WTC11 (cell line): ENCODE measurements at regions not wholly inside any gene's neighbourhood (a gene's known extent, or its start where the extent isn't known, plus 50 kb on each side); places are given as distances from the start of the nearest gene placed in this dataset.

Source experiments
- ATAC-seq: fragments of 200-7000 bp; cut with Tn5 transposase; 2 replicates; pipeline ENCODE4 v1.10.0; 2021; ENCODE audit warnings: mild to moderate bottlenecking, moderate library complexity
- CTCF ChIA-PET: fragments of 300-600 bp; sonication (Branson Sonifier 250); formaldehyde crosslinking; loops from one replicate; lab custom pipeline; 2021; ENCODE audit warnings: antibody characterized with exemption; lab: Charles Lee
- POLR2A ChIA-PET: fragments of 350-600 bp; sonication (Branson Sonifier 250); formaldehyde crosslinking; loops from one replicate; lab custom pipeline; 2021; ENCODE audit warnings: antibody characterized with exemption; lab: Charles Lee
- DNase-seq: peaks from one replicate; pipeline ENCODE4 v3.0.0; 2021; ENCODE audit warnings: low spot score
- H3K27ac Mint-ChIP-seq: 2 replicates; pipeline ENCODE4 v1.8.0; 2021; ENCODE audit warnings: mixed read lengths
- H3K27me3 Mint-ChIP-seq: 2 replicates; pipeline ENCODE4 v1.8.0; 2021; ENCODE audit warnings: low read depth, mild to moderate bottlenecking, moderate library complexity, mixed read lengths
- H3K36me3 Mint-ChIP-seq: 2 replicates; pipeline ENCODE4 v1.8.0; 2021; ENCODE audit warnings: mixed read lengths
- H3K4me1 Mint-ChIP-seq: 2 replicates; pipeline ENCODE4 v1.8.0; 2022; ENCODE audit warnings: mixed read lengths
- H3K4me3 Mint-ChIP-seq: 2 replicates; pipeline ENCODE4 v1.8.0; 2021; ENCODE audit warnings: mild to moderate bottlenecking, moderate library complexity, mixed read lengths
- H3K9me3 Mint-ChIP-seq: 2 replicates; pipeline ENCODE4 v1.8.0; 2021; ENCODE audit warnings: mixed read lengths
- CBFB ChIP-seq: sonication (generic); formaldehyde crosslinking; IDR thresholded peaks from 2 replicates; pipeline ENCODE4 v1.8.1; 2022; ENCODE audit warnings: mild to moderate bottlenecking, low read depth, missing genetic modification reagents
- ESRRA ChIP-seq: sonication (generic); formaldehyde crosslinking; IDR thresholded peaks from 2 replicates; pipeline ENCODE4 v1.8.1; 2022; ENCODE audit warnings: mild to moderate bottlenecking, missing genetic modification reagents, borderline replicate concordance
- HMGA2 ChIP-seq: fragments of 250-450 bp; sonication (Bioruptor Pico); IDR thresholded peaks from 2 replicates; pipeline ENCODE4 v1.4.0; 2021; ENCODE audit warnings: mild to moderate bottlenecking, moderate library complexity
- MXD4 ChIP-seq: fragments of 250-450 bp; sonication (Bioruptor Pico); IDR thresholded peaks from 2 replicates; pipeline ENCODE4 v1.8.0; 2021; ENCODE audit warnings: mild to moderate bottlenecking, moderate library complexity, borderline replicate concordance
- NR2C2 ChIP-seq: sonication (generic); formaldehyde crosslinking; IDR thresholded peaks from 2 replicates; pipeline ENCODE4 v1.8.0; 2022; ENCODE audit warnings: mild to moderate bottlenecking, missing genetic modification reagents
- SOX15 ChIP-seq: fragments of 250-450 bp; sonication (Bioruptor Pico); IDR thresholded peaks from 2 replicates; pipeline ENCODE4 v1.9.0; 2021; ENCODE audit warnings: mild to moderate bottlenecking
- ZNF232 ChIP-seq: sonication (generic); formaldehyde crosslinking; IDR thresholded peaks from 2 replicates; pipeline ENCODE4 v1.8.0; 2022; ENCODE audit warnings: mild to moderate bottlenecking, missing genetic modification reagents
- TF ChIP-seq, protein P1 (sequence below): sonication (generic); formaldehyde crosslinking; conservative IDR thresholded peaks from 2 replicates; pipeline ENCODE4 v1.8.1; 2022; ENCODE audit warnings: mild to moderate bottlenecking, missing genetic modification reagents
- TF ChIP-seq, protein P2 (sequence below): sonication (generic); formaldehyde crosslinking; IDR thresholded peaks from 2 replicates; pipeline ENCODE4 v1.8.0; 2022; ENCODE audit warnings: mild to moderate bottlenecking, missing genetic modification reagents
- TF ChIP-seq, protein P3 (sequence below): sonication (generic); formaldehyde crosslinking; IDR thresholded peaks from 2 replicates; pipeline ENCODE4 v1.8.0; 2023; ENCODE audit warnings: mild to moderate bottlenecking, missing genetic modification reagents
- TF ChIP-seq, protein P4 (sequence below): sonication (generic); formaldehyde crosslinking; IDR thresholded peaks from 2 replicates; pipeline ENCODE4 v1.8.0; 2023; ENCODE audit warnings: missing genetic modification reagents, mild to moderate bottlenecking, borderline replicate concordance
- TF ChIP-seq, protein P5 (sequence below): fragments of 250-450 bp; sonication (Bioruptor Pico); IDR thresholded peaks from 2 replicates; pipeline ENCODE4 v1.9.0; 2021; ENCODE audit warnings: moderate library complexity, mild to moderate bottlenecking, inconsistent platforms, borderline replicate concordance
- TF ChIP-seq, protein P6 (sequence below): fragments of 250-450 bp; sonication (Bioruptor Pico); IDR thresholded peaks from 2 replicates; pipeline ENCODE4 v1.9.0; 2021; ENCODE audit warnings: mild to moderate bottlenecking

DNA sequence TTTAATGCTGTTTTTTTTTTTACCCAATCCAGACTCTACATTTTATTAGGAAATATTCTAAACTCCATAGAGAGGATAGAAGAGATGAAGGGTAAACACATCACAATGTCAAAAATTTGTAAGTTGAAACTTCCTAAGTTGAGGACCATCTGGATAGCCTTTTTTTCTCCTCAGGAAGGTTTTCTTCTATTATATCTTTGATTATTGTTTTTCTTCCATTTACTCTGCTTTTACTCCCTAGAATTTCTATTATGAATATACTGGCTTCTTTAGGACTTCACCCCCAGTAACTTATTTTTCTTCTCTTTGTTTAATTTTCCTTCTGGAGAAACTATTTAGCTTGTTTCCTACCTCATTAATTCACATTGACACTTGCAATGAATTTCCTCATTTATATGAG lies 71.2 kb upstream of the SLIT2 start:
- Mint-ChIP-seq H3K9me3 (peaks cover 34% of the 10 kb centered on the region), H3K36me3 (peaks cover 4% of the 10 kb centered on the region; the same call in 1 of the 2 replicates), H3K4me1 (no peaks in the 10 kb centered on the region), H3K27ac (no peak overlapping the region), H3K27me3 (no peaks in the 10 kb centered on the region; the same call in 1 of the 2 replicates), H3K4me3 (no peak overlapping the region)
- ATAC-seq (no peak), DNase-seq (no peak)
- CTCF ChIA-PET: no interaction called here
- TF ChIP-seq, protein P1, sequence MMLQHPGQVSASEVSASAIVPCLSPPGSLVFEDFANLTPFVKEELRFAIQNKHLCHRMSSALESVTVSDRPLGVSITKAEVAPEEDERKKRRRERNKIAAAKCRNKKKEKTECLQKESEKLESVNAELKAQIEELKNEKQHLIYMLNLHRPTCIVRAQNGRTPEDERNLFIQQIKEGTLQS: no peak
- TF ChIP-seq, protein P2, sequence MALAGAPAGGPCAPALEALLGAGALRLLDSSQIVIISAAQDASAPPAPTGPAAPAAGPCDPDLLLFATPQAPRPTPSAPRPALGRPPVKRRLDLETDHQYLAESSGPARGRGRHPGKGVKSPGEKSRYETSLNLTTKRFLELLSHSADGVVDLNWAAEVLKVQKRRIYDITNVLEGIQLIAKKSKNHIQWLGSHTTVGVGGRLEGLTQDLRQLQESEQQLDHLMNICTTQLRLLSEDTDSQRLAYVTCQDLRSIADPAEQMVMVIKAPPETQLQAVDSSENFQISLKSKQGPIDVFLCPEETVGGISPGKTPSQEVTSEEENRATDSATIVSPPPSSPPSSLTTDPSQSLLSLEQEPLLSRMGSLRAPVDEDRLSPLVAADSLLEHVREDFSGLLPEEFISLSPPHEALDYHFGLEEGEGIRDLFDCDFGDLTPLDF: no peak
- no peak for TF ChIP-seq ZNF232 (CRISPR knock-in tag)
- TF ChIP-seq ESRRA (CRISPR knock-in tag): no peak
- TF ChIP-seq, protein P3, sequence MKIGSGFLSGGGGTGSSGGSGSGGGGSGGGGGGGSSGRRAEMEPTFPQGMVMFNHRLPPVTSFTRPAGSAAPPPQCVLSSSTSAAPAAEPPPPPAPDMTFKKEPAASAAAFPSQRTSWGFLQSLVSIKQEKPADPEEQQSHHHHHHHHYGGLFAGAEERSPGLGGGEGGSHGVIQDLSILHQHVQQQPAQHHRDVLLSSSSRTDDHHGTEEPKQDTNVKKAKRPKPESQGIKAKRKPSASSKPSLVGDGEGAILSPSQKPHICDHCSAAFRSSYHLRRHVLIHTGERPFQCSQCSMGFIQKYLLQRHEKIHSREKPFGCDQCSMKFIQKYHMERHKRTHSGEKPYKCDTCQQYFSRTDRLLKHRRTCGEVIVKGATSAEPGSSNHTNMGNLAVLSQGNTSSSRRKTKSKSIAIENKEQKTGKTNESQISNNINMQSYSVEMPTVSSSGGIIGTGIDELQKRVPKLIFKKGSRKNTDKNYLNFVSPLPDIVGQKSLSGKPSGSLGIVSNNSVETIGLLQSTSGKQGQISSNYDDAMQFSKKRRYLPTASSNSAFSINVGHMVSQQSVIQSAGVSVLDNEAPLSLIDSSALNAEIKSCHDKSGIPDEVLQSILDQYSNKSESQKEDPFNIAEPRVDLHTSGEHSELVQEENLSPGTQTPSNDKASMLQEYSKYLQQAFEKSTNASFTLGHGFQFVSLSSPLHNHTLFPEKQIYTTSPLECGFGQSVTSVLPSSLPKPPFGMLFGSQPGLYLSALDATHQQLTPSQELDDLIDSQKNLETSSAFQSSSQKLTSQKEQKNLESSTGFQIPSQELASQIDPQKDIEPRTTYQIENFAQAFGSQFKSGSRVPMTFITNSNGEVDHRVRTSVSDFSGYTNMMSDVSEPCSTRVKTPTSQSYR (CRISPR knock-in tag): no peak
- TF ChIP-seq, protein P4, sequence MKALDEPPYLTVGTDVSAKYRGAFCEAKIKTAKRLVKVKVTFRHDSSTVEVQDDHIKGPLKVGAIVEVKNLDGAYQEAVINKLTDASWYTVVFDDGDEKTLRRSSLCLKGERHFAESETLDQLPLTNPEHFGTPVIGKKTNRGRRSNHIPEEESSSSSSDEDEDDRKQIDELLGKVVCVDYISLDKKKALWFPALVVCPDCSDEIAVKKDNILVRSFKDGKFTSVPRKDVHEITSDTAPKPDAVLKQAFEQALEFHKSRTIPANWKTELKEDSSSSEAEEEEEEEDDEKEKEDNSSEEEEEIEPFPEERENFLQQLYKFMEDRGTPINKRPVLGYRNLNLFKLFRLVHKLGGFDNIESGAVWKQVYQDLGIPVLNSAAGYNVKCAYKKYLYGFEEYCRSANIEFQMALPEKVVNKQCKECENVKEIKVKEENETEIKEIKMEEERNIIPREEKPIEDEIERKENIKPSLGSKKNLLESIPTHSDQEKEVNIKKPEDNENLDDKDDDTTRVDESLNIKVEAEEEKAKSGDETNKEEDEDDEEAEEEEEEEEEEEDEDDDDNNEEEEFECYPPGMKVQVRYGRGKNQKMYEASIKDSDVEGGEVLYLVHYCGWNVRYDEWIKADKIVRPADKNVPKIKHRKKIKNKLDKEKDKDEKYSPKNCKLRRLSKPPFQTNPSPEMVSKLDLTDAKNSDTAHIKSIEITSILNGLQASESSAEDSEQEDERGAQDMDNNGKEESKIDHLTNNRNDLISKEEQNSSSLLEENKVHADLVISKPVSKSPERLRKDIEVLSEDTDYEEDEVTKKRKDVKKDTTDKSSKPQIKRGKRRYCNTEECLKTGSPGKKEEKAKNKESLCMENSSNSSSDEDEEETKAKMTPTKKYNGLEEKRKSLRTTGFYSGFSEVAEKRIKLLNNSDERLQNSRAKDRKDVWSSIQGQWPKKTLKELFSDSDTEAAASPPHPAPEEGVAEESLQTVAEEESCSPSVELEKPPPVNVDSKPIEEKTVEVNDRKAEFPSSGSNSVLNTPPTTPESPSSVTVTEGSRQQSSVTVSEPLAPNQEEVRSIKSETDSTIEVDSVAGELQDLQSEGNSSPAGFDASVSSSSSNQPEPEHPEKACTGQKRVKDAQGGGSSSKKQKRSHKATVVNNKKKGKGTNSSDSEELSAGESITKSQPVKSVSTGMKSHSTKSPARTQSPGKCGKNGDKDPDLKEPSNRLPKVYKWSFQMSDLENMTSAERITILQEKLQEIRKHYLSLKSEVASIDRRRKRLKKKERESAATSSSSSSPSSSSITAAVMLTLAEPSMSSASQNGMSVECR (CRISPR knock-in tag): no peak
- TF ChIP-seq NR2C2 (CRISPR knock-in tag): no peak
- TF ChIP-seq HMGA2: no peak
- no peak for TF ChIP-seq CBFB (CRISPR knock-in tag)
- TF ChIP-seq, protein P5, sequence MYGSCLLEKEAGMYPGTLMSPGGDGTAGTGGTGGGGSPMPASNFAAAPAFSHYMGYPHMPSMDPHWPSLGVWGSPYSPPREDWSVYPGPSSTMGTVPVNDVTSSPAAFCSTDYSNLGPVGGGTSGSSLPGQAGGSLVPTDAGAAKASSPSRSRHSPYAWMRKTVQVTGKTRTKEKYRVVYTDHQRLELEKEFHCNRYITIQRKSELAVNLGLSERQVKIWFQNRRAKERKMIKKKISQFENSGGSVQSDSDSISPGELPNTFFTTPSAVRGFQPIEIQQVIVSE (CRISPR knock-in tag): no peak
- TF ChIP-seq MXD4 (CRISPR knock-in tag): no peak
- TF ChIP-seq, protein P6, sequence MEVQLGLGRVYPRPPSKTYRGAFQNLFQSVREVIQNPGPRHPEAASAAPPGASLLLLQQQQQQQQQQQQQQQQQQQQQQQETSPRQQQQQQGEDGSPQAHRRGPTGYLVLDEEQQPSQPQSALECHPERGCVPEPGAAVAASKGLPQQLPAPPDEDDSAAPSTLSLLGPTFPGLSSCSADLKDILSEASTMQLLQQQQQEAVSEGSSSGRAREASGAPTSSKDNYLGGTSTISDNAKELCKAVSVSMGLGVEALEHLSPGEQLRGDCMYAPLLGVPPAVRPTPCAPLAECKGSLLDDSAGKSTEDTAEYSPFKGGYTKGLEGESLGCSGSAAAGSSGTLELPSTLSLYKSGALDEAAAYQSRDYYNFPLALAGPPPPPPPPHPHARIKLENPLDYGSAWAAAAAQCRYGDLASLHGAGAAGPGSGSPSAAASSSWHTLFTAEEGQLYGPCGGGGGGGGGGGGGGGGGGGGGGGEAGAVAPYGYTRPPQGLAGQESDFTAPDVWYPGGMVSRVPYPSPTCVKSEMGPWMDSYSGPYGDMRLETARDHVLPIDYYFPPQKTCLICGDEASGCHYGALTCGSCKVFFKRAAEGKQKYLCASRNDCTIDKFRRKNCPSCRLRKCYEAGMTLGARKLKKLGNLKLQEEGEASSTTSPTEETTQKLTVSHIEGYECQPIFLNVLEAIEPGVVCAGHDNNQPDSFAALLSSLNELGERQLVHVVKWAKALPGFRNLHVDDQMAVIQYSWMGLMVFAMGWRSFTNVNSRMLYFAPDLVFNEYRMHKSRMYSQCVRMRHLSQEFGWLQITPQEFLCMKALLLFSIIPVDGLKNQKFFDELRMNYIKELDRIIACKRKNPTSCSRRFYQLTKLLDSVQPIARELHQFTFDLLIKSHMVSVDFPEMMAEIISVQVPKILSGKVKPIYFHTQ (CRISPR knock-in tag): no peak
- TF ChIP-seq SOX15 (CRISPR knock-in tag): no peak
- POLR2A ChIA-PET: no interaction called here
